H1 (cell line): ENCODE measurements at regions not wholly inside any gene's neighbourhood (a gene's known extent, or its start where the extent isn't known, plus 50 kb on each side); places are given as distances from the start of the nearest gene placed in this dataset.

Experiments used
- KDM5A ChIP-seq: fragments of 200-600 bp; IDR thresholded peaks from 2 replicates; pipeline ENCODE4 v1.7.1; 2012; ENCODE audit warnings: mild to moderate bottlenecking, low read length, inconsistent platforms, mixed read lengths
- POLR2A ChIP-seq, 2 experiments: IDR thresholded peaks; 1 replicate in 1 of 2; 2 replicates in 1 of 2; pipeline ENCODE4 v1.6.1; 2011; ENCODE audit warnings: low read depth in 2 of 2, low read length in 2 of 2, mild to moderate bottlenecking in 2 of 2; ENCODE audit errors: control extremely low read depth in 1 of 2
- RAD21 ChIP-seq, 2 experiments: IDR thresholded peaks in 1 of 2; conservative IDR thresholded peaks in 1 of 2; 2 replicates each; pipeline ENCODE4 v1.6.1; 2011; ENCODE audit warnings: low read depth in 2 of 2, low read length in 2 of 2, improper control_type of control experiment in 1 of 2, inconsistent platforms in 1 of 2, mild to moderate bottlenecking in 1 of 2, moderate library complexity in 1 of 2
- SP2 ChIP-seq: IDR thresholded peaks from 2 replicates; pipeline ENCODE4 v1.6.1; 2012; ENCODE audit warnings: mild to moderate bottlenecking, low read length, inconsistent platforms
- TAF7 ChIP-seq: optimal IDR thresholded peaks from 2 replicates; pipeline ENCODE3; 2011; ENCODE audit warnings: low read depth, mild to moderate bottlenecking, inconsistent platforms, low read length, moderate library complexity, borderline replicate concordance
- ZNF274 ChIP-seq: IDR thresholded peaks from 2 replicates; pipeline ENCODE4 v1.7.0; 2012; ENCODE audit warnings: low read length, borderline replicate concordance; ENCODE audit errors: extremely low read depth

GRCh38 chr3:31095255-31095654 lies 200.8 kb upstream of the GADL1 start (continued):
- TF ChIP-seq RAD21 (IDR thresholded peaks at IDR 0.05 in 1 of 2, conservative IDR thresholded peaks at IDR 0.05 in 1 of 2; ENCODE audit: low read depth in 2 of 2, low read length in 2 of 2) (no peak), POLR2A (IDR thresholded peaks at IDR 0.05; ENCODE audit: control extremely low read depth in 1 of 2, low read depth in 2 of 2, low read length in 2 of 2) (no peak), TAF7 (no peak), ZNF274 (no peak), KDM5A (no peak), SP2 (no peak)
